IPS-NIHi7 (cell line): ENCODE measurements at regions not wholly inside any gene's neighbourhood (a gene's known extent, or its start where the extent isn't known, plus 50 kb on each side); places are given as distances from the start of the nearest gene placed in this dataset.

Source experiments
- DNase-seq: peaks from one replicate; pipeline ENCODE4 v3.0.0; 2012; ENCODE audit warnings: mixed read lengths; ENCODE audit errors: extremely low spot score

GRCh38 chr6:95142661-95143335 lies 434.5 kb upstream of the MANEA start:
- no peak for DNase-seq

DNA sequence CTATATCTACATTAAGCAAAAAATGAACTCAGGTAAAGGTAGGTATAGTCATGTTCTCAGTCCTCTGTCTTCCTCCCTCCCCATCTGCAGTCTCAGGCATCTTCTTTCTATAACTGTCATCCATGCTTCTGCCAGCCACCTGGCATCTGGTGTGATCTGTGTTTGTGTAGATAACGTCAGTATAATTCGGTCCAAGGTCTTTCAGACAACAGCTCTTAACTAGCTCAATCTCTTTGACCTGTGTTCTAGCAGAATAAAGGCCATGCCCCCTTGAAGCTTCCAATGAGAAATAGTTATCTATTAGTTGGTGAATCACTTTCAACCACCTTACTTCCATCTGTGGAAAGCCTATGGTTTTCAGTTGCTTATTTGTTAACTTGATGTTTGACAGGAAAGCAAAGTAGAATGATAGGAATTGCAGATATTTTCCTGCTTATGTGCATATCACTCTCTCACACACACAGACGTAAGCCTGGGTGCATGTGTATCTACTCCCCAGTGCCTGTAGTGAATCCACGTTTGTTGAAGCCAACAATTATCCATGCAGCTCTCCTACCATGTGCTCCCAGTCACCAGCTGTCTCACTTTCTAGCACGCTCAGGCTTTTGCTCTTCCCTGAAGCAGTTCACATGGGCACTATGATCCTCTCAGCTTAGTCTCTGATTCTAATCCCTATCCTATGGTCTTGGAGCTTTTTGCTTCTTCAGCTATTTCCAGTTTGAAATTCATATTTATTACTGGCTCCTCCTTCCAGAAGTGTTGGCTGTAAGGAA lies 433.7 kb upstream of the MANEA start:
- DNase-seq: no peak

DNA sequence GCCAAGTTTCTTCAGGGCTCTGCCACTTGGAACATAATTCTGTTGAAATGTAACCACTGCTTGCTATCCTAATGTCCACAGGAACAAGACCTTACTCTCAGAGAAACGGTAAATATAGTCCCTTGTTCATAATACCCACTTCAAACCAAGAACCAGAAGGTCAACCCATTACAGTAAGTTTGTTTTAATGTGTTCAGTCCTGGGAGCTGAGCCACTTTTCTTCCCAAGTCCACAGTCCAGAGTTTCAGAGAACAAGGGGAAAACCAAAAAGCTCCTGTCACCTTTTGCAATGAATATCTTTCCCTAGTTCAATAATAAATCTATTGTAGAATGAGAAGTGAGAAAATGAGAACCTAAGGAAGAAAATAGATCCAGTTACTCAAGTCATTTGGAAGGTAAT lies 431.9 kb upstream of the MANEA start:
- DNase-seq: no peak

GRCh38 chr6:95159557-95159956 lies 417.8 kb upstream of the MANEA start:
- DNase-seq: no peak

DNA sequence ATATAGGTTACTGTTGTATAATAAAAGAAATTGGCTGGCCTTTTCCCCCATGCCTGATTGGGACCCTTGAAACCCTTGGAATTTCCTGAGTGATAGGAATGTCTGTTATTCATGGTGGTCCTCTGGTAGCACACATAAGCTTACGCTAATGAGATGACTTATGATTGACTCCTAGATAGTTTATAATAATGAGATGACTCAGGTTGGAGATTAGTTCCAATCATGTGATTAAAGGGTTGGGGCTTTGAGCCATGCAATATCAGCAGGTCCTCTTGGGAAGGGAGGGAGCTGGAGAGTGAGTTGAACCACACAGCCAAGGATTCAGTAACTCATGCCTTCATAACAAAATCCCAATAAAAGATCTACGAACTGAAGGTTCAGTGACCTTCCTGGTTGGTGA lies 407.6 kb upstream of the MANEA start:
- DNase-seq: no peak

DNA sequence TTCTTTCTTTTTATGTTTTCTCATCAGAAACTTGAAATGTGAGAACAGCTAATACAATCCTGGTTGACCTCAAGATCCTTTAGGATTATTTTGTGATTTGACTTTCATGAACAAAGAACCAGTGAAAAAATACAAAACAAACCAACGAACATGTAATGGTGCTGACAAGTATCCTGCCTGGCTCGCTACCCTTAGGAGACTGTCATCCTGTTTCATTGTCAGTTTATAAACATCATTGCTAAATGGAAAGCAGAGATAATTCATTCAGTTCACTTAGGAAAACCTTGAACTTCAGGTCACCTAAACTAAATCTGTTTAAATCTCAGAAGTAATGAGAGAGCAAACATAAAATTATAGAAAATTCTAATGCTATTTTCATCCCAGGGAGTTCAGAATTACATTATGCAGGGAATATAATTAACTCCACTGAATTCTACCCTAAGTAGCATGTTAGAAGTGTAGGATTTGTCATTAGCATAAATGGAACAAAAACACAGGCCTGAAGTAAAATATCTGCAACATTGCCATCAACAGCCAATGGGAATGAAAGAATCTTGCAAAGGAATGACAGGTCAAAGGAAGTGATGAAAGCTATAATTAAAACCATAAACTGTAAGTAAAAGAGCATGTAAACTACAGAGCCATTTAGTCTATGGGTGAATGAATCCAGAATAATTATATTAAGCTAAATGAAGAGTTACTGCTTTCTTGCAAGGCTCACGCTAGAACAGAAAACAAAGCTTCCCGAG lies 401.2 kb upstream of the MANEA start:
- no peak for DNase-seq

GRCh38 chr6:95185874-95186273 lies 391.5 kb upstream of the MANEA start:
- no peak for DNase-seq

DNA sequence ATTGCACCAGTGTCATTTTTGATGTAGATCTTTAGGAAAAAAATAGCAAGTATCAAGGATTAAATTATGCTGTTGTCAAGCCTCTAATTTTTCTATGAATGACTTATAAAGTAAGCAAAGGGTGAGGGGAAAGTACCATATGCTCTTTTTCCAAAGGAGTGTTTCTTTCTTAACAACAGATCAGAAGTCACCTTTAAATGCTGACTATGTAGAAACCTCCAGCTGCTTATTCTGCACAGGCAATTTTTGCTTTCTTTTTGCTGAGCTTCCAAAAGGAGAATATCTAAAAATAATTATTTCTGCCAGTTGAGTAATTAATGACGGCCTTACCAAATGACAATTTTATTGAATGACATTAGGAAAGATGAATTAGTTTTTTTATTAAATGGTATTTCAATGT lies 390.6 kb upstream of the MANEA start:
- no peak for DNase-seq

GRCh38 chr6:95197590-95197989 lies 379.7 kb upstream of the MANEA start:
- no peak for DNase-seq

DNA sequence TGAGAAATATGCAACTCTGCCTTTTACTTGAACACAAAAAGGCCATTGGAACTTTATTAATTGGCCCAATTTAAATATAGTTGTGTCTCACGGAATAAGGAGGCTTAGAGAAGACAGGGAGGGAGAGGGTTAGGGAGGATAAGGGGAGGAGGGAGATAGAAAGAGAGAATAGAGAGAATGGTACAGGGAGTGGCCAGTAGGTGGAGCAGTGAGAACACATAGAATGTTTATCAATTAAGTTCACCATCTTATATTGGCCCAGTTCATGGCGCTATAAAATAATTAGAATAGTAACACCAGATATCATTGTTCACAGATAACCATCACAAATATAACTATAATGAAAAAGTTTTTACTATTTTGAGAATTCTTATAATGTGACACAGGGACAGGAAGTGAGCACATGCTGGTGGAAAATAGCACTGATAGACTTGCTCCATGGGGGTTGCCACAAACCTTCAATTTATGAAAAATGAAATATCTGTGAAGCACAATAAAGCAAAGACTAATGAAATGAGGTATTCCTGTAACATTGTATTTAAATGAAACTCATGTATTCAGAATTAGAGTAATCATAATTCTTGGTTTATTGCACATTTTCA lies 374.1 kb upstream of the MANEA start:
- peak; percentile 45 for DNase-seq

DNA sequence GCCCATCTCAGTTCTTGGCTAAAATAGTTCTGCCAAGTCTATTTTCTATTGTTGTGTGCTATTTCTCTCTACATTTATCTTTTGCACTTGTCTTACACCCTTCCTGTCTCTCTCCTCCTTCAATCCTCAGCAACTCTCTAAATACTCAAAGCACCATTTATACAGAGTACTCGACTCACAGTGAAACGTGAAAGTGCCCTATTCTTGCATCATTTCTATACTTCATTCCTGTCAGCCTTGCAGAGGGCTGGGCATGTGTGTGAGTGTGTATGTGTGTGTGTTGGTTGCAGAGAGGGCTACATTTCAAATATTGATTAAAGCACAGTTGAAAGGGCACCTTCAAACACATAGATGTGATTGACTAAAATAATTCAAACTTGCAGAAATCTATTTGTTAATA lies 373.2 kb upstream of the MANEA start:
- DNase-seq: no peak

GRCh38 chr6:95208621-95209020 lies 368.7 kb upstream of the MANEA start:
- DNase-seq: no peak

DNA sequence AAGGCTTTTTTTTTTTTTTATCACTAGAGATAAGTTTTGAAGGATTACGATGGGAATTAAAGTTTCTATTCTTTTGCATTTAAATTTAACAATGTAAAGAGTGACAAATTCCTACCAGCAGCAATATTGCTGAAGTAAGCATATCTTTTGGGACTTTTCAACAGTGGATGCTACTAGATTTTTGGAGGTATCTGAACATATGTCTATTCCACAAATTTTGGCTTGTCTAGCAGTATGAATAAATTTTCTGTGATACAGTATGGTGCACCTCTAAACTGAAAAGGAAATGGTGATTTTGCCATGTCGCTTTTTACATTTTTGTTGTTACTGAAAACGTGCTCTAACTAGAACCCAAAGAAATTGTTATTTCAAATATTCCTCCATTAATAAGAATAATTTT lies 368.3 kb upstream of the MANEA start:
- no peak for DNase-seq

DNA sequence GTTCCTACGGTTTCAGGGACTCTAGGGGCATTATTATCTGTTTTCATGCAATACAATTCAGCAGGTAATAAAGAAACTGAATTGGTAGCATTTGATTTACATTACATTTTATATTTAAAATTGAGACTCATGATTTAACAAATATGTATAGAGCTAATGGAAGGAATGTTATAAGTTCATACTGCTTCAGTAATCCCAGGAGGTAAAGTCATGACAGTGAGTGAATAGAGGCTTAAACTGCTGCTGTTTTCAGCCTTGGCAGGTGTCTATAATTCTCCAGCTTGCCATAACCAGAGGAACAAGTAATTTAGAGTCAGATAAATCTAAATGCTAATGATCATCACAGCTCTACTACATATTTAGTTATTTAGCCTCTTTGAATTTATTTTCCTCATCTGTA lies 360.8 kb upstream of the MANEA start:
- no peak for DNase-seq

DNA sequence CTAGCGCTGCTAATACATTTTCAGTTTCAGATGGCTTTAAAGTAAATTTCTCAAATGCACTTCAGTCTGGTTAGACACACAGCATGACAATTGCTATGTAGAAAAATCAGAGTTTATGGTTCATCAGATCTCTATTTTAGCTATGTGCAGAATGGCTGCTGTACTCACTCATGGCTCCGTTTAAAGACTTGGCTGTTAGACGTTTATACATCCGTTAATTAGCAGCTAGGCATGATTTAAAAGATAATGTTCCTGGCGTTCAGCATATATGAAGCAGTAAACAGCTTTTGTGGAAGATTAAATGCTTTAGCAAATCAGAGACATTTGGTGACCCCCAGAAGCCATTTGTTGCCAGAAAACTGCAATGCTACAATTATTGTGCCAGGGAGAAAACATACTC lies 350.0 kb upstream of the MANEA start:
- DNase-seq: no peak

DNA sequence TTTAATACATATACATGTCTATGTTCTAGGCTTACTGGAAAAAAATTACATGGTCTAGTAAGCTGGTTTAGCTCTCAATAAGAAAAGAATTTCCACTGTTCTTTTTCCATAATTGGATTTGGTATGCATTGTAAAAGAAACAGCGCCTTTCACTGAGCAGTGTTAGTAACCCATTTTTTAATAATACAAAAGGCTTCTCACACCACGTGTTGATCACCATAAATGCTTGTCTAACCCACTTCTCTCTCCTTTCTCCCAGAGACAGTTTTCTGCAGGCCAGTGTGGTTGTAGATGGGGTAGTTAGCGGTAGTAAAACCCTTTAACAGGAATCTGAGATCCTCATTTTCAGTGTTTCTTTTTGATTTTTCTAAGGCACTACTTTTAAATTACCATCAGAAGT lies 348.7 kb upstream of the MANEA start:
- no peak for DNase-seq

DNA sequence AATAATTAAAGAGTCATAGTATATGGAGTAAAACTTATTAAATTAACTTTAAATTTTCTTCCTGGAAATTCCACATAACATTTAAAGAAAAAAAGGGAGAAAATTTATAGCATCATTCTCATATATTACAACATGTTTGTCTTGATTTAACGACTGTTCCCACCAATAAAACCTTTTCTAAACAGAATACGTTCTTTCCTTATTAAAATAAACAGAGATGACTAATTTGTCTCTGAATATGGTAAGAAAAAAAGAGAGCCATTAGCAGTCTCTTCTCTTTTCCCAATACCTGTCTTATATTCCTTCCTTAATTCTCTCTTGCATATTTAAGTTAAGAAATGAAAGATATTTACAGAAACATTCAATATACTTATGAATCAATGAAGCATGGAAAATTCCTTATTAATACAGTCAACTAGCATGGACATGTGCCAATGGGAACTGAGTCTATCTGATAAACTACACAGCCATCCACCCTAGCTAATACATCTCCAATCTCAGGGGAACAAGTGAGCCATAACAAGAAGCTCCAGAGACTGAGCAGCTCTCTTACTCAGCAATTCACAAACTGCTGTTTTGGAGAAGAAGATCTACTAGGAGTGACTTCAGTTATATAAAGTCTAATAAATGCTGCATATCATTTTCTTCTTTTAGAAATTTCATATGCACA lies 347.1 kb upstream of the MANEA start:
- no peak for DNase-seq

GRCh38 chr6:95231416-95231815 lies 345.9 kb upstream of the MANEA start:
- DNase-seq: no peak

GRCh38 chr6:95232446-95232845 lies 344.9 kb upstream of the MANEA start:
- DNase-seq: no peak

GRCh38 chr6:95233879-95234278 lies 343.5 kb upstream of the MANEA start:
- no peak for DNase-seq

DNA sequence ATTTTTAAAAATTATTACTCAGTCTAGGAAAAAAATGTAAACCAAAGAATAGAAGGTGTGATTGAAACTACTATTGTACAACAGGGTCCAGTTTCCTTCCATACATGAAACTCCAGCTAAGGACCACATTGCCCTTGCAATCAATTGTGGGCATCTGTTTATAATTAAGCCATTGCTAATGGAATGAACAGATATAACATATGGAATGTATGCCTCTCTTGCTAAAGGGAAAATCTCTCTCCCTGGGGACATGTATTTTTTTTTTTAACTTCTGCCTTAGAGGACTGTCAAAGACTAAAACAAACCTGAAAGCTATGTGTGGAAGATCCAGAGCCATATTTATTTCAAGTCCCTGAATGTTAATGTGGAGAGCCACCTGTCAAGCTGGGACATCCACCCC lies 336.8 kb upstream of the MANEA start:
- no peak for DNase-seq

DNA sequence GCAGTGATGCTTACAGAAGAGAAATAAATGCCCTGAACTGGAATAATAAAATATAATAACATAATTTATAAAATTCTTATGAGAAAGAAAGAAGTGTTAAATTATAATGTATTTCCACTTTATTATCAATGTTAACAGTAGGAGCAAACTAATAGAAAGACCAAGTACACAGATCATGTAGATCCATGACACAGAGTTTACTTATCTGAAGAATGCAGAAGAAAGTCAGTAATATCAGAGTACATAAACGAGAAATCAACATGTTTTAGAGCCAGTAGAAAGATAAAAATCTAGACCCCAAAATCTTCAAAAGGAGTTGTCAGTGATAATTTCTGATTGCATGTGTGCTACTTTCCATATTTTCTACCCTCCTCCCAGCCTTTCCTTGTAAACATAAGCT lies 334.8 kb upstream of the MANEA start:
- DNase-seq: no peak
